ENCODE measurements at regions not wholly inside any gene's neighbourhood (a gene's known extent, or its start where the extent isn't known, plus 50 kb on each side); places are given as distances from the start of the nearest gene placed in this dataset.

- H3K4me3 ChIP-seq (ENCODE audit: low read depth, low read length) = no peak overlapping the region
- no peak for DNase-seq (ENCODE audit: low read depth, low spot score)
- no peak for TF ChIP-seq CTCF (IDR thresholded peaks at IDR 0.05; ENCODE audit: low read depth, low read length)
- in situ Hi-C loops (cut with HindIII; ENCODE audit: low sequenced_read_pairs) = no loop called here
These were observed 285.2 kb upstream of the MKLN1 start for GRCh38 chr7:131042269-131043160.

- in situ Hi-C loops (cut with HindIII; ENCODE audit: low sequenced_read_pairs) = no loop called here
- TF ChIP-seq CTCF (IDR thresholded peaks at IDR 0.05; ENCODE audit: low read depth, low read length) = no peak
- DNase-seq (ENCODE audit: low read depth, low spot score) = no peak
- no peak overlapping the region for H3K4me3 ChIP-seq (ENCODE audit: low read depth, low read length)
These were observed 282.1 kb upstream of the MKLN1 start for GRCh38 chr7:131045526-131045925.

DNA sequence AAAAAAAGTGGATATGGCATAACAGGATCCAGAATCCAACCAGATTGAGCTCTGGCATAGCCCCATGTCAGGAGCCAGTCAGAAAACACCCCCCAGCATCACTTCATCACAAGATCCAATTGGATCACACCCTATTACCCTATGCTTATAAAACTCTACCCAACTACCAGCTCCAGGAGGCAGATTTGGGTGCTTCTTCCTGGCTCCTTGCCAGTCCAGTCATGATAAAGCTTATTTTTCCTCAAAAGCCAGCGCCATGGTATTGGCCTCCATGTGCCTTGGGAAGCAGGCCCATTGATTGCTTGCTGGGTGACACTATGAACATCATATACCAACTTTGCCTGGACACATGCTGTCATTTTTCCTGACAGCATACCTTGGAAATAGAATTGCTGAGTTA lies 281.4 kb upstream of the MKLN1 start:
- in situ Hi-C loops (cut with HindIII; ENCODE audit: low sequenced_read_pairs) = no loop called here
- no peak overlapping the region for H3K4me3 ChIP-seq (ENCODE audit: low read depth, low read length)
- DNase-seq (ENCODE audit: low read depth, low spot score) = no peak
- no peak for TF ChIP-seq CTCF (IDR thresholded peaks at IDR 0.05; ENCODE audit: low read depth, low read length)

DNA sequence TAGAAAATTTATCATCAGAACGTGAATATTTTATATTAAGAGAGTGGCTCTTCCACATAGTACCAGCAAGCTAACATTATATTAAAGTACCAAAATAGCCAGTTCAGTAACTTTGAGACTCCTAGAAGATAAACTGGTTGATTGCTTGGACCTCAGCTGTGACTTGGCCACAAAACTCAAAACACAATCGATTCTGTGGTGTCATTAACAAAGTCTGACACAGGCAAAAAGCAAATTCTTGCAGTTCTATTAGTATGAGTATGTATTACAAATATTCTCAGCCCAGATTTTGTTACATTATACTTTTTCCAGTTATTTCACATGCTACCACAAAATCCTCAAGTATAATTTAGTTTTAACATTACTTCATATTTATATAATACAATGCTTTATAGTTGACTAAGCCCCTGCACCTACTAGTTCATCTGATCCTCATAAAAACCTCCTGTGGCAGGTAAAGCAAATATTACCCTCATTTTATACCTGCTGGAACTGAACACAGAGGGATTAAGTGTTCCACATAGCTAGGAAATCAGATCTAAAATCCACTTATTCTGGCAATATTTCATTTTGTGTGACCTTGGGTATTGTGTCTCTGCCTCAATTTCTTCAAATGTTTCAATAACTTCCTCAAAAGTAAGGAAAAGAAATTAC lies 279.9 kb upstream of the MKLN1 start:
- in situ Hi-C loops (cut with HindIII; ENCODE audit: low sequenced_read_pairs) = no loop called here
- DNase-seq (ENCODE audit: low read depth, low spot score) = no peak
- H3K4me3 ChIP-seq (ENCODE audit: low read depth, low read length) = no peak overlapping the region
- no peak for TF ChIP-seq CTCF (IDR thresholded peaks at IDR 0.05; ENCODE audit: low read depth, low read length)

DNA sequence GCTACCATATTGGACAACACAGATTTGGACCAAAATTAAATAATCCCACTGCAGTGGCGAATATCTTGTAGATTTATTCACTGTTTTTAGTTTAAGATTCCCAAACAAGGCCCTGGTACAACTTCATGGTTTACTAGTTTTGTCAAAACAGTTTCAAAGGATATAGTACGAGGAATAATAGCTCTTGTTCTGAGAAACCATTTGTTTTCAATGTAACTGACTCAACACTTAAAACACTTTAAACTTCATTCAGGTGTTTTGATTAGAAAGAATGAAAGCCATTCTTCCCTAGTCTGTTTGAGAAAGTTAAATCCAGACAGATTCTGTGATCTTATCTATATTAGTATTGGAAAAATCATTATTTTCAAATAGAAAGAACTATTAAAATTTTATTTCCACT lies 276.4 kb upstream of the MKLN1 start:
- no peak for TF ChIP-seq CTCF (IDR thresholded peaks at IDR 0.05; ENCODE audit: low read depth, low read length)
- H3K4me3 ChIP-seq (ENCODE audit: low read depth, low read length) = no peak overlapping the region
- in situ Hi-C loops (cut with HindIII; ENCODE audit: low sequenced_read_pairs) = no loop called here

DNA sequence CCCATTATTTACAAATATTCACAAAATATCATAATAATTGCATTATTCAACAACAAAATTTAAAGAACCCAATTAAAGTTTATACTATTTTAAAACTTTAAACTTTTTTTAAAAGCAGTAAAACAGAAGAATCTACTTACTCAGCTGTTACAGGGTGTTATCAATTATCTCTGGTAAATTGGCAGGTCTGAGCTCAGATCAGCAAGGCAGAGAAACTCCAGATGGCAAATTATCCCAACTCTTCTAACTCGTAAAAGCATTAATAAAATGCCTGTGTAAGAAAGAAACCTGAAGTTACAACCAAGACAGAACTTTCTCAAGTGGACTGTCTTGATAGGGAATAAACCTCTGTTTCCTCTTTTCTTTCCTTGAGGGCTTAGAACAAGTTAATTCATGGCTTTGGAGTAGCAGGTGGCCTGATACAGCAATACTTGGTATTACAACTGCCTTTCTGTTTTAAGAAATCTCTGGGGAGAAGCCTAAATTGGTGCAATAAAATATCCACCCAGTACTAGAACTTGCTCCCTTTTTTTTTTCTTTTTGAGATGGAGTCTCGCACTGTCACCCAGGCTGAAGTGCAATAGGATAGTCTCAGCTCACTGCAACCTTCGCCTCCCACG lies 275.3 kb upstream of the MKLN1 start:
- DNase-seq (ENCODE audit: low read depth, low spot score) = no peak
- no peak overlapping the region for H3K4me3 ChIP-seq (ENCODE audit: low read depth, low read length)
- TF ChIP-seq CTCF (IDR thresholded peaks at IDR 0.05; ENCODE audit: low read depth, low read length) = no peak
- in situ Hi-C loops (cut with HindIII; ENCODE audit: low sequenced_read_pairs) = no loop called here

More for the DNA sequence above, 276.4 kb upstream of the MKLN1 start:
- no peak for DNase-seq (ENCODE audit: low read depth, low spot score)
